ENCODE measurements at regions not wholly inside any gene's neighbourhood (a gene's known extent, or its start where the extent isn't known, plus 50 kb on each side); places are given as distances from the start of the nearest gene placed in this dataset.

GRCh38 chr4:111639120-111639690 is 506.0 kb upstream of the FAM241A start:
- no peaks in the 10 kb centered on the region for H3K27me3 Mint-ChIP-seq (ENCODE audit: low read depth)
- peak overlapping the region; percentile 74 for H3K27ac Mint-ChIP-seq
- no peaks in the 10 kb centered on the region for H3K9me3 Mint-ChIP-seq
- peaks cover 30% of the 10 kb centered on the region for H3K4me1 Mint-ChIP-seq
- no peak for DNase-seq (ENCODE audit: low spot score in 2 of 2, unreplicated experiment in 2 of 2)
- no peak for TF ChIP-seq CTCF (IDR thresholded peaks at IDR 0.05; ENCODE audit: unreplicated experiment)
- H3K36me3 Mint-ChIP-seq = no peaks in the 10 kb centered on the region
- H3K4me3 Mint-ChIP-seq = peak overlapping the region; percentile 39

- DNase-seq (ENCODE audit: low spot score in 2 of 2, unreplicated experiment in 2 of 2) = no peak
- Mint-ChIP-seq H3K4me3 (peak overlapping the region; percentile 39), H3K4me1 (peaks cover 26% of the 10 kb centered on the region)
Measured at GRCh38 chr4:111639876-111640275, 505.4 kb upstream of the FAM241A start.

DNA sequence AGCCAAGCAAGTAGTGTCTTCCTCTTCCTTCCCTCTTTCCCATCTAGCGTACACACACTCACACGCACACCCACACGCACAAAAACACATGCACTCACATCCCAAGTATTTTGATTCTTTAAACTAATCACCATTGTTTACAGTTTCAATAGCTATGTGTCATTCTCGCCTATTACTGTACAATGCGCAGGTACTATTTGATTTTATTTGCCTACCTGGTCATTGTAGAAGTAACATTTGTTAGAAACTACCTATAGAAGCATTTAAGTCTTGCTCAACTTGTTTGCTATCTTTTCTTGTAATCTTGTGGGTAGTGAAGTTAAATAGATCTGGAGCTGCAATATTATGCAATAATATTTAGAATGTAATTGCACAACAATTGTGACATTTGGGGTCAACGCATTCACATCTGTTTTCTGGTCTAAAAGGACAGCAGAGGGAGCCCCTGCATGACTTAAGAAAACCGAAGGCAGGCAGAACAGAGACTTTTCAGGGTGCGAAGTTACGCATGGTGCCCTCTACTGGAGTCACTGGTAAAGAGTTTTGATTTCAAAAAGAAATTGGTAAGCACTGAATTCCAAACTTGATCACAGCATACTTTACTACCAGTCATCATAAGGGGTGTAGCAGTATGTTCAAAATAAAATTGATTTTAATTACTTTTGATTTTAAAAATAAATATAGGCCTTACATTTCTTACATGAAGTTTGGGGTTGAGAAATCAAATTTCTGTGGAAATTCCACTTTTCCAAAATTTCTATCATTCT is 503.3 kb upstream of the FAM241A start:
- Mint-ChIP-seq H3K27ac (no peak overlapping the region), H3K9me3 (no peaks in the 10 kb centered on the region), H3K27me3 (ENCODE audit: low read depth) (no peaks in the 10 kb centered on the region), H3K4me1 (peaks cover 25% of the 10 kb centered on the region), H3K4me3 (no peak overlapping the region), H3K36me3 (no peaks in the 10 kb centered on the region)
- peak; percentile 70 for TF ChIP-seq CTCF (IDR thresholded peaks at IDR 0.05; ENCODE audit: unreplicated experiment)
- DNase-seq (ENCODE audit: low spot score in 2 of 2, unreplicated experiment in 2 of 2) = peak; percentile 37 to 58

More at GRCh38 chr4:111639876-111640275, 505.4 kb upstream of the FAM241A start:
- Mint-ChIP-seq H3K27ac (peak overlapping the region; percentile 74), H3K27me3 (ENCODE audit: low read depth) (no peaks in the 10 kb centered on the region), H3K9me3 (no peaks in the 10 kb centered on the region), H3K36me3 (no peaks in the 10 kb centered on the region)
- no peak for TF ChIP-seq CTCF (IDR thresholded peaks at IDR 0.05; ENCODE audit: unreplicated experiment)

- H3K27me3 Mint-ChIP-seq (ENCODE audit: low read depth) = no peaks in the 10 kb centered on the region
- H3K4me3 Mint-ChIP-seq = no peak overlapping the region
- H3K4me1 Mint-ChIP-seq = peaks cover 18% of the 10 kb centered on the region
- no peaks in the 10 kb centered on the region for H3K9me3 Mint-ChIP-seq
- no peak for DNase-seq (ENCODE audit: low spot score in 2 of 2, unreplicated experiment in 2 of 2)
- TF ChIP-seq CTCF (IDR thresholded peaks at IDR 0.05; ENCODE audit: unreplicated experiment) = no peak
- H3K36me3 Mint-ChIP-seq = no peaks in the 10 kb centered on the region
- no peak overlapping the region for H3K27ac Mint-ChIP-seq
Measured at GRCh38 chr4:111648056-111648455, 497.2 kb upstream of the FAM241A start.

GRCh38 chr4:111649308-111649707 is 495.9 kb upstream of the FAM241A start:
- Mint-ChIP-seq H3K36me3 (no peaks in the 10 kb centered on the region), H3K4me1 (peaks cover 18% of the 10 kb centered on the region), H3K27me3 (ENCODE audit: low read depth) (no peaks in the 10 kb centered on the region), H3K9me3 (no peaks in the 10 kb centered on the region), H3K4me3 (no peak overlapping the region), H3K27ac (no peak overlapping the region)
- DNase-seq (ENCODE audit: low spot score in 2 of 2, unreplicated experiment in 2 of 2) = no peak
- TF ChIP-seq CTCF (IDR thresholded peaks at IDR 0.05; ENCODE audit: unreplicated experiment) = no peak
